Endothelial cell of umbilical vein (primary cell): ENCODE measurements at regions not wholly inside any gene's neighbourhood (a gene's known extent, or its start where the extent isn't known, plus 50 kb on each side); places are given as distances from the start of the nearest gene placed in this dataset.

Experiments used
- EZH2 ChIP-seq: IDR thresholded peaks from 2 replicates; pipeline ENCODE4 v1.6.1; 2012; ENCODE audit warnings: borderline replicate concordance, low read depth, mild to moderate bottlenecking, moderate library complexity, low read length, inconsistent platforms; ENCODE audit not compliant: severe bottlenecking
- FOS ChIP-seq: IDR thresholded peaks from 2 replicates; pipeline ENCODE4 v1.6.1; 2011; ENCODE audit warnings: mild to moderate bottlenecking, low read length, moderate library complexity, borderline replicate concordance; ENCODE audit not compliant: insufficient read depth
- POLR2A ChIP-seq: IDR thresholded peaks from 2 replicates; pipeline ENCODE4 v1.6.1; 2012; ENCODE audit warnings: low read depth, mild to moderate bottlenecking, control low read depth, low read length
- POLR2AphosphoS5 ChIP-seq: IDR thresholded peaks from 2 replicates; pipeline ENCODE4 v1.6.1; 2012; ENCODE audit warnings: low read depth, mild to moderate bottlenecking, control low read depth, low read length, moderate library complexity; ENCODE audit not compliant: insufficient read depth
- TF ChIP-seq, protein P1 (sequence below), 2 donors: IDR thresholded peaks; 1 replicate in 1 of 2; 2 replicates in 1 of 2; pipeline ENCODE4 v1.5.1; 2011; ENCODE audit warnings: low read length in 2 of 2, mild to moderate bottlenecking in 2 of 2, moderate library complexity in 2 of 2, control low read depth in 1 of 2, inconsistent platforms in 1 of 2, low read depth in 1 of 2; ENCODE audit not compliant: insufficient read depth in 1 of 2; ENCODE audit errors: extremely low read depth in 1 of 2

DNA sequence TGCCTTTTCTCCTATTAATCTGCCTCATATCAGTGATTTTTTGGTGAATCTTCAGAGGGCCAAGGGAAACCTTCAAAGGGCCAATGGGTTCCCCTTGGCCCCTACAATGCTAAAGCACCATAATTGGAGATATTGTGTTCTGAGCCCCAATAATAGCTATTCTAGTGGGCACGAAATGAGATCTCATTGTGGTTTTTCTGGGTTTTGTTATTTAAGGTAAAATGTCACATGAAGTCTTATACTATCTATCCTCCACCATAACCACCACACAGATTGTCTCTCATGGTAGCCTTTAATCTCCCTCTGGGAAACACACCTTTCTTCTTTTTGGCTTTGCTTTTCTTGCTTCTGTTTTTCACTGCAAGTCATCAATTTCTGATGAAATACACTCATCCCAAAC, 152.8 kb downstream of the B3GNT2 start:
- TF ChIP-seq, protein P1, sequence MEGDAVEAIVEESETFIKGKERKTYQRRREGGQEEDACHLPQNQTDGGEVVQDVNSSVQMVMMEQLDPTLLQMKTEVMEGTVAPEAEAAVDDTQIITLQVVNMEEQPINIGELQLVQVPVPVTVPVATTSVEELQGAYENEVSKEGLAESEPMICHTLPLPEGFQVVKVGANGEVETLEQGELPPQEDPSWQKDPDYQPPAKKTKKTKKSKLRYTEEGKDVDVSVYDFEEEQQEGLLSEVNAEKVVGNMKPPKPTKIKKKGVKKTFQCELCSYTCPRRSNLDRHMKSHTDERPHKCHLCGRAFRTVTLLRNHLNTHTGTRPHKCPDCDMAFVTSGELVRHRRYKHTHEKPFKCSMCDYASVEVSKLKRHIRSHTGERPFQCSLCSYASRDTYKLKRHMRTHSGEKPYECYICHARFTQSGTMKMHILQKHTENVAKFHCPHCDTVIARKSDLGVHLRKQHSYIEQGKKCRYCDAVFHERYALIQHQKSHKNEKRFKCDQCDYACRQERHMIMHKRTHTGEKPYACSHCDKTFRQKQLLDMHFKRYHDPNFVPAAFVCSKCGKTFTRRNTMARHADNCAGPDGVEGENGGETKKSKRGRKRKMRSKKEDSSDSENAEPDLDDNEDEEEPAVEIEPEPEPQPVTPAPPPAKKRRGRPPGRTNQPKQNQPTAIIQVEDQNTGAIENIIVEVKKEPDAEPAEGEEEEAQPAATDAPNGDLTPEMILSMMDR (IDR thresholded peaks at IDR 0.05; ENCODE audit: extremely low read depth in 1 of 2, insufficient read depth in 1 of 2, low read depth in 1 of 2, low read length in 2 of 2) = no peak
- TF ChIP-seq POLR2AphosphoS5 (no peak), EZH2 (no peak), POLR2A (no peak), FOS (no peak)
